ENCODE measurements at regions not wholly inside any gene's neighbourhood (a gene's known extent, or its start where the extent isn't known, plus 50 kb on each side); places are given as distances from the start of the nearest gene placed in this dataset.

GRCh38 chrX:4805502-4805901 is 1092.1 kb upstream of the PRKX start:
- no peak for ATAC-seq

More at GRCh38 chrX:4805502-4805901, 1092.1 kb upstream of the PRKX start:
- in situ Hi-C loops (cut with MboI), result no loop called here
- Histone ChIP-seq H3K4me1 (replicated peaks in 1 of 2; ENCODE audit: control insufficient read depth in 2 of 2, insufficient read depth in 2 of 2, low read length in 2 of 2) (no peaks in the 10 kb centered on the region), H3K4me2 (ENCODE audit: insufficient read depth, low read length) (no peak overlapping the region), H4K20me1 (replicated peaks; ENCODE audit: control insufficient read depth, insufficient read depth, low read length) (no peaks in the 10 kb centered on the region), H3K4me3 (no peak overlapping the region), H2AFZ (ENCODE audit: low read depth, low read length) (no peak overlapping the region), H3K79me2 (ENCODE audit: control insufficient read depth, insufficient read depth, low read length) (no peaks in the 10 kb centered on the region), H3K9me3 (replicated peaks; ENCODE audit: control insufficient read depth, insufficient read depth, low read depth, low read length) (no peaks in the 10 kb centered on the region; the same call in 1 of the 2 replicates), H3K27me3 (ENCODE audit: control insufficient read depth in 2 of 2, insufficient read depth in 2 of 2, low read length in 2 of 2) (no peaks in the 10 kb centered on the region), H3K27ac (ENCODE audit: extremely low read depth, low read depth, low read length) (no peak overlapping the region), H3K36me3 (ENCODE audit: control insufficient read depth, insufficient read depth, low read length) (no peaks in the 10 kb centered on the region), H3K9me1 (ENCODE audit: control insufficient read depth, insufficient read depth, low read length) (no peaks in the 10 kb centered on the region), H3K9ac (ENCODE audit: insufficient read depth in 1 of 2, low read depth in 2 of 2, low read length in 2 of 2) (no peak overlapping the region)
- FAIRE-seq (no peak), DNase-seq (ENCODE audit: extremely low read depth in 1 of 4, low spot score in 3 of 4) (no peak)
- WGBS (ENCODE audit: insufficient coverage, low coverage, missing lambda C conversion rate), result 0% methylated on average over 4 of the region's 4 CpGs
- TF ChIP-seq TAL1 (IDR thresholded peaks at IDR 0.05) (peak; percentile 27; the same call in 1 of the 2 replicates), TCF3 (CRISPR knock-in tag; IDR thresholded peaks at IDR 0.05) (peak; percentile 38; the same call in 1 of the 2 replicates), DMBX1 (CRISPR knock-in tag; IDR thresholded peaks at IDR 0.05; ENCODE audit: borderline replicate concordance) (peak; percentile 70; the same call in 1 of the 2 replicates), SOX6 (IDR thresholded peaks at IDR 0.05) (0 out of 2 replicates have a peak, but pooled peaks have one; percentile 13), E2F4 (CRISPR knock-in tag; IDR thresholded peaks at IDR 0.05; ENCODE audit: low read depth) (no peak), CBFA2T2 (conservative IDR thresholded peaks at IDR 0.05) (peak; percentile 27; the same call in 1 of the 2 replicates), CBFA2T3 (IDR thresholded peaks at IDR 0.05) (peak; percentile 40; the same call in 1 of the 2 replicates), RBM25 (IDR thresholded peaks at IDR 0.05; ENCODE audit: low read depth, low read length, severe bottlenecking) (no peak), MEIS2 (IDR thresholded peaks at IDR 0.05; ENCODE audit: partially characterized antibody) (peak; percentile 37)
- TF ChIP-seq, protein P1, sequence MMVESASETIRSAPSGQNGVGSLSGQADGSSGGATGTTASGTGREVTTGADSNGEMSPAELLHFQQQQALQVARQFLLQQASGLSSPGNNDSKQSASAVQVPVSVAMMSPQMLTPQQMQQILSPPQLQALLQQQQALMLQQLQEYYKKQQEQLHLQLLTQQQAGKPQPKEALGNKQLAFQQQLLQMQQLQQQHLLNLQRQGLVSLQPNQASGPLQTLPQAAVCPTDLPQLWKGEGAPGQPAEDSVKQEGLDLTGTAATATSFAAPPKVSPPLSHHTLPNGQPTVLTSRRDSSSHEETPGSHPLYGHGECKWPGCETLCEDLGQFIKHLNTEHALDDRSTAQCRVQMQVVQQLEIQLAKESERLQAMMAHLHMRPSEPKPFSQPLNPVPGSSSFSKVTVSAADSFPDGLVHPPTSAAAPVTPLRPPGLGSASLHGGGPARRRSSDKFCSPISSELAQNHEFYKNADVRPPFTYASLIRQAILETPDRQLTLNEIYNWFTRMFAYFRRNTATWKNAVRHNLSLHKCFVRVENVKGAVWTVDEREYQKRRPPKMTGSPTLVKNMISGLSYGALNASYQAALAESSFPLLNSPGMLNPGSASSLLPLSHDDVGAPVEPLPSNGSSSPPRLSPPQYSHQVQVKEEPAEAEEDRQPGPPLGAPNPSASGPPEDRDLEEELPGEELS (CRISPR knock-in tag; IDR thresholded peaks at IDR 0.05; ENCODE audit: borderline replicate concordance), result no peak
- POLR2A ChIA-PET, result no interaction called here
- CTCF ChIA-PET (ENCODE audit: low intra/inter-chr PET ratio), result no interaction called here
- intact Hi-C loops (cut with micrococcal nuclease), result no loop called here
- BruUV-seq (replicated peaks), result no TSS peak
